HG02943 (cell line): ENCODE measurements at regions not wholly inside any gene's neighbourhood (a gene's known extent, or its start where the extent isn't known, plus 50 kb on each side); places are given as distances from the start of the nearest gene placed in this dataset.
"Not testable (repeated sequence)": the region's sequence is repeated elsewhere in the genome, so short reads cannot be mapped to it uniquely, and the experiment has no call there.

Experiments
- ATAC-seq: cut with Tn5 transposase; IDR thresholded peaks from one replicate; pipeline ENCODE4 v1.9.1; 2021; ENCODE audit warnings: mild to moderate bottlenecking, low read depth, moderate library complexity; ENCODE audit not compliant: unreplicated experiment

DNA sequence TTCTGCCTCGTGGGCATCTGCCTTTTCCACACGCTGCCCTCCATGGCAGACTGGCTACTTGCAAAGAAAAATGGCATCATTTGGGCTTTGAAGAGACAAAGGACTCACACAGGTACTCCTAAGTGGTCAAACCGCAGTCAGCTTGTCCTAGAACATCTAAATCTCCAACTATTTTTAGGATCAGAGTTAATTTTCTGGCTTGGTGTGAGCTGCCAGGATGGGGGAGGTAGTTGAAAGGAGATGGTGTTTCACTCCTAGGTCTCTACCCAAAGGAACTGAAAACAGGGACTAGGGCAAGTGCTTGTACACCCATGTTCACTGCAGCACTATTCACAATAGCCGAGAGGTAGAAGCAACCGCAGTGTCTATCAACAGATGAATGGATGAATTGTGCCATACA is 107.9 kb upstream of the ATL2 start:
- ATAC-seq: no peak

DNA sequence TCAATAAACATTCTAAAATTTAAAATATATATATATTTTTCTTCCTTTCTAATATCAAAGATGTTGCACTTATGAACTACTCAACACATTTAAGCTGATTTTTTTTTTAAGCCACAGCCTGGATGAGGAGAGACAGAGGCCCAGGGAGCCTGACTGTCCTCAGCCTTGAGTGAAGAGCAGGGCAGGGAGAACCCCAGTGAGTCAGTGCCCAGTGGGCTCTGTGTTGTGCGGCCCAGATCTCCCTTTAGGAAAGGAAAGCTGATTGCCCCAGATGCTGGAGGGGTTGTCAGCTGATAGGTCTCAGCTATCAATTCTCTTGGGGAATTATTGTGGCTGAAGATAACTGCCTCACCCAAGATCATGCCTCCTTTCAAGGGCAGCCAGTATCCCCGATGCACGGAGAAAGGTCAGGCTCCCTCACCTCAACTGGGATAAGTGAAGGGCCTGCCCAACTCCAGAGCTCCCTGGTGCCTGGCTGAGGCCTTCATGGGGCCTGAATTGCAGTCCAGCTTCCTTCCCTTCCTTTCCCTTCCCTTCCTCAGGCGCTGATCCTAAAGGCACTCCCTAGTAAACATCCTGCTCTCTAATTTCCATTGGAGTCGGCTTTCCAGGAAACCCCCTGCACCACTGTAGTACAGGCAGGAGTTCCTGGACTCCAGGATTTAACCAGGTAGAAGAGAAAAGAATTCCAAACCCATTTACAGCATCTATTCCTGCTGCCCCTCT is 106.9 kb upstream of the ATL2 start:
- no peak for ATAC-seq

DNA sequence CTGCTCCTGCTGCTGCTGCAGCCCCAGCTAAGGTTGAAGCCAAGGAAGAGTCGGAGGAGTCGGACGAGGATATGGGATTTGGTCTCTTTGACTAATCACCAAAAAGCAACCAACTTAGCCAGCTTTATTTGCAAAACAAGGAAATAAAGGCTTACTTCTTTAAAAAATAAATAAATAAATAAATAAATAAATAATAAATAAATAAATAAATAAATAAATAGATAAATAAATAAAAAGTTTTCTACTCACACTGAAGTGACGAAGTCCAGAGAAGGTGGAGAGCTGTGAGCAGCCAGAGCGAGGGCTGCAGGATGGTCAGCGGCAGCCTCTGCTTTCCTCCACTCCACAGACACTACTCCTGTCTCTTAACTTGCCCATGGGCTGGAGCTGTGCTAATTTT is 105.6 kb upstream of the ATL2 start:
- not testable (repeated sequence) for ATAC-seq

DNA sequence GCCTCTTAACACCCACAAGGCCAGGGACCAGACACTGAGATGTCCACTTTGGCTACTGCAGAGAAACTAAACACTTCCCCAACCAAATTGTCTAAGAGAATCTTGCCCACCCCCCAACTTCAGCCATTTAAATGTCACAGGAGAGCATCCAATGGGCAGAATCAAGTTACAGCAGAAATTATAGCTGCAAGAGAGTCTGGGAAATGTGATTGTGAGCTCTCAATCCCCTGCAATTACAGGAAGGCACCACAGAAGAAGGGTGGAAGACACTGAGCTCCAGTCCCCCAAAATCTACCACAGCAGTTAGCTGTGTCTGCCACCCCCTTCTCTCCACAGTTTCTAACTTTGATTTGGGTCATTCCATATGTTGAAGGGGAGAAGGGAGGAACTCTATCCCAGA is 103.5 kb upstream of the ATL2 start:
- ATAC-seq: no peak

DNA sequence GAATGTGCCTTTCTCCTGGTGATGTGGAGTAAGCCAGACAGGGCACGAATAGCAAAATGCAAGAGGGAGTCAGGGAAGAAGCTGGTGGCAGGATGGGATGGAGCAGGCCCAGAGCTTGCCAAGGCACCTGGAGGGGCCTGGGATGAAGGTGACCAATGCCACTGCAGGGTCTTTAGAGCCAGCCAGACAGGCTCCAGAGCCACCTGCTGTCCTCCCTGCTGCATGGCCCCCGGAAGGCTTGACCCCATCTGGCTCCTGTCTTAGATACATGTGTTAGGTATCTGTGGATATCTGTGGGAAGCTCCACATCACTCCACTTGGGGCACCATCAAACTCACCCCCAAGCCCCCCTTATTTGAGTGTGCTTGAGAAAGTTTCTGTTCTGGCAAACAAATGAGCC is 99.9 kb upstream of the ATL2 start:
- ATAC-seq: no peak

DNA sequence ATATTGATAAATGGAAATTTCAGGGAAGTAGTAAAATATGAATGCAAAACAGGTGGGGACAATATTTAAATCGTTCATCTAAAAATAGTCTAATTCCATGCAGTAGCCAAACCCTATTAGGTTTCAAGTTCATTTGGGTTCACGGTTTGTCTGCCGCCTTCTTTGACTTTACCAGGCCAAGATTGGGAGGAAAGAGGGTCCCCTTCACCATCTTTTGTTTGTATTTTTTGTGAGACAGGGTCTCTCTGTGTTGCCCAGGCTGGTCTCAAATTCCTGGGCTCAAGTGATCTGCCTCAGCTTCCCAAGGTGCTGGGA is 98.5 kb upstream of the ATL2 start:
- no peak for ATAC-seq

DNA sequence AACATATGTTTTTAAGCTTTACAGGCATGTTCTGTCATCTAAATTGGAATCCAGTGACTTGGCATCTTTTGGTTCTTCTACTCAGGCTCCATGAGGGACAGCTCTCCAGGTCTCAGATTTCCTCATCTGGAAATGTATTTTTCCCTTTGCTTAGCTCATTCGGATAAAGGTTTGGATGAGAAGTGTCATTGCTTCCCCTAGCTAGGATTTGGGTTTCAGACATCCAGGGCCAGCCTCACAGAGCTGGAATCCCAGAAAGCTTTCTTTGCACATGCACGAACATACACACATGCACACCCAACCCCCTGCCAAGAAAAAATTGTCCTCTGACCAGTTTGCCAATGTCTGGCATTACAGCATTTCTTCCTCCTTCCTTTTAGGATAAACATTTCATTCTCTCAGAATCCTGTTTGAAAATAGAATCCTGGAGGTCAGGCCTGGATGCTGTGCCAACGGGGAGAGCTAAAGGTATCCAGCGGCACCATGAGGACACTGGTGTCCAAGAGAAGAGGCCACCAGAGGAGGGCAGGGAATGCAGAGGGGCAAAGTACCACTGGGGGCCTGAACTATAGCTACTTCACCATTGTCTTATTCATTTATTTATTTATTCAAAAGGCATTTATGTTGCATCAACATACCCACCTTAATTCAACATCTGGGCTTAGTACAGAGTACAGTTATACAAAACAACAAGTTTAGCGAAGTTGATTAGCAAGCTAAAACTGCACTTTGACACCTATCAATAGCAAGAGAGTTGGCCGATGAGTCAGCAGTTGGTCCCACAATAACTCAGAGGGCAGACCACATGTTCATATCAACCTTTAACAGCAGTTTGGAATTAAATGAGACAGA is 97.9 kb upstream of the ATL2 start:
- no peak for ATAC-seq

DNA sequence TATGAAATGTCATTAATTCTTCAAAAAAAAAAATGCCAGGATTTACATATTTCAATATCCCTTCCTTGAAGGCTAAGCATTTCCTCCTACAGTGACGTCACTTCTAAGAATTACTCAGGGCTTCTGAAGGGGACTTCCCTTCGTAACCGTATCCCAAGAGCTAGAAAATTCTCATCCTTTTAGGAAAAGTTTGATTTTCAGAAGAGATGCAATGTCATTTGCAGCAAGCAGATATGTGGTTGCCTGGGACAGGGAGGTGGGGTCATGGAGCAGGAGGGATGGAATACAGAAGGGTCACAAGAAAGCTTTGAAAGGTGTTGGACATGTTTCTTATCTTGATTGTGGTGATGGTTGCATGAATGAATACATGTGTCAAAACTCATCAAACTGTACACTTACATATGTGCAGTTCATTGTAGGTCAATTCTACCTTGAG is 97.0 kb upstream of the ATL2 start:
- ATAC-seq: no peak

DNA sequence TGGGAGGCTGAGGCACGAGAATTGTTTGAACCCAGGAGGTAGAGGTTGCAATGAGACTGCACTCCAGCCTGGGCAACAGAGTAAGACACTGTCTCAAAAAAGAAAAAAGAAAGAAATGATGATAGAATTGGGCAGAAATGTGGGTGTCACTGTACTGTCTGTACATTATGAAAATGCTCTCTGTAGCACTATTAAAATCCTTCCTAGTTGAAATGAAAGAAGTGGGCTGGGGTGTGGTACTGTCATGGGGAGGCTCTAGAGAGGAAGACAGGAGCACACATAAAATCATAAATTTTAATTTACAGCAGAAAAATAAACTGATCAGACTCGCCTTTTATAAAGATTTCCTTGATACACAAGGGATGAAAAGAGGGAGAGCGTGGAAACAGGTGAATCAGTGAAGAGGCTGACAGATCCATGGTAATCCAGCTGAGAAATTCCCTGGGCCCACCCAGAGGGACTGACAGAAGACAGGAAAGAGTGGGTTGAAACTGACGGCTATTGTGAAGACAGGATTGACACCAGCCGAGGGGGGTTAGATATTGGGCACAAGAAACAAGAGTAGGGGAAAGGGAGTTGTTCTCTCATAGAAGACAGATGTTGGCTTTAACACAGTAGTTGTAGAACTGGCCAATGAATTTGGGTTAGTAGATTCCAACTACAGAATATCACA is 96.4 kb upstream of the ATL2 start:
- no peak for ATAC-seq

DNA sequence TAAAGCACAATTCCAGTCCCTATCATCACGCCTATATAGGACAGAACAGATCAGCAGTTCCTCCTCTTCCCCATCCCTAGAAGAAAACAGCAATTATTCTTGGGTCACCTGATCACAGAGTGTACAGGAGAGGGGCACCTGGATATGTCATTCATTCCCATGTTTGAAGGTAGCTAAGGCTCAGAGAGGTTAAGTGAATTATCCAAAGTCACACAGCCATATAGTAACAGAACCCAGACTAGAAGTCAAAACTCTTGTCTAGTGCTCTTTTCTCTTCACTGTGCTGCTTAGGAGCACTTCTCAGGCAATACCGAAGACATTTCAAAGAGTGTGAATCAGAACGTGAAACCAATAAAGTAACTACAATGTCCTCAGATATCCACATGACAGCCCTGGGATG is 93.0 kb upstream of the ATL2 start:
- no peak for ATAC-seq

DNA sequence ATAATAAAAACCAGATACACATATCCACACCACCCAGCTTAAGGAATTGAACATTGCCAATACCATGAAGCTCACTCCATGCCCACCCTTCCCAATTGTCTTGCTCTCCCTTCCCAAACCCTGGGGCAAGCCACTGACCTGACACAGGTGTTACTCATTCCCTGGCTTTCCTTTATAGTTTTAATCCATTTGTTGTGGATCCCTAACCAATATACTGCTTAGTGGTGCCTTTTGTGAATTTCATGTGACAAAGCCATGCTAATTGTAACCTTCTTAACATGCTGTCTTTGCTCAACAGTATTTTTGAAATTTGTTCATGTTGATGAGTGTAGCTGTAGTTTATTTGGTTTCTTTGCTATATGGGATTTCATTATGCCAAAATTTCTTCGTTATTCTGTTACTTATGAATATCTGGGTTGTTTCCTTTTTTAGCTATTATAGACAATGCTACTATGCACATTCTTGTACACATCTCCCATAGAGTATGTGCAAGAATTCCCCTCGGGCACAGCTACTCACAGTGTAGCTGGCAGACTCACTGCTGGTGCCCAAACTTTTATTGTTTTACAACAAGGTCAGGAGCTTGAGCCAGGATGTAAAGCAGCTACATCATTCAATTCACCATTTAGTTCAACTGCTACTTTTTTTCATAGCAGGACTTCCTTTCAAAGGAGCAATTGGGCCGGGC is 90.8 kb upstream of the ATL2 start:
- no peak for ATAC-seq

DNA sequence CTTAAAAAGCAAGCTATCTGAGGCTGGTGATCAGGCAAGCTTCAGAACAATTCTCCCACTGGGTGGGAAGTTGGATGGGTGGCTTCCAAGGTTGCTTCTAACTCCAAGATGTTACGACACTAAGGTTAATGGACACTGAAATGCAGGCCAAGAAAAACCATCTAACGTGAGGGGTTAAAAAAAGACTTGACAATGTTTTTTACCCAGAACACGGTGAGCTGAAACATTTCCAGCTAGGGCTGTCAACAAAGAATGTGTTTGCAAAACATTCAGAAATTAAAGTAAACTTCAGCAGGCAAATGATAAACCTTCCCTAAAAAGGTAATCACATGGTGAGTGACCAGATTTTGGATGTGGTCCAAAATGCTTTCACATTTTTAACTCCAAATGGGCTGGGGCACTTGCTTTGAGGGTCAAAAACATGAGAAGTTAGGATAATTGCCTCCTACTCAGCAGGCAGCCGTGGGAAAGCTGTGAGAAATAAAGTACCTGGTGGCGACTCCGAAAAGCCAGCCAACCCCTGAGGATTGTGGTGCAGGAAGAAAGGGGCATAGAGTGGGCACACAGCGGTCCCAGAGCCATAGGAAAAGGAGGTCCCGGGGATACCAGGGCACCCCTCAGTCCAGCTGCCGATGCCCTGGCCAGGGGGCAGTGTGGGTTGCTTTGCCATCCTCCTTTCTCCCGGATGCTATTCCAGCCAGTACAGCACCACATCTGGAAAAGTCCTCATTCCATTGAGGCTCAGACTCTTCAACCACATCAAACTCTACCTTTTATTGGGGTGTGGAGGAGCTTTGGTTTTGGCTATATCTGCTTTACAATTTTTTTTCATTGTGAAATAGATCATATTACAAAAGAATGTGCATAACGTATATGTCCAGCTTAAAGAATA is 90.0 kb upstream of the ATL2 start:
- ATAC-seq: no peak

DNA sequence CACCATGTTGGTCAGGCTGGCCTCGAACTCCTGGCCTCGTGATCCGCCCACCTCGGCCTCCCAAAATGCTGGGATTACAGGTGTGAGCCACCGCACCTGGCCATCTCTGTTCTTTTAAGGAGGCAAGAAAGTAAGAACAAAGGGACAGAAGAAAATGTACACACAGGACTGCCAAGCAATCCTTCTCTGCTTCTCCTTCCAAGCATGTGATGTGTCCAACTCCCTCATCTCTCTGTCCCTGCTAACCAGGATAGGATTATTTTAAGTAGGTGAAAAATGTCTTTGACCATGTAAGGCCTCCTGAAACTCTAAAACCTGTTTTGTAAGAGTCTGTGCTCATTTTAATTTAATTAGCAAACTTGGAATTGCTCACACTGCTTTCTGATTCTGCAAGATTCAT is 89.3 kb upstream of the ATL2 start:
- no peak for ATAC-seq

DNA sequence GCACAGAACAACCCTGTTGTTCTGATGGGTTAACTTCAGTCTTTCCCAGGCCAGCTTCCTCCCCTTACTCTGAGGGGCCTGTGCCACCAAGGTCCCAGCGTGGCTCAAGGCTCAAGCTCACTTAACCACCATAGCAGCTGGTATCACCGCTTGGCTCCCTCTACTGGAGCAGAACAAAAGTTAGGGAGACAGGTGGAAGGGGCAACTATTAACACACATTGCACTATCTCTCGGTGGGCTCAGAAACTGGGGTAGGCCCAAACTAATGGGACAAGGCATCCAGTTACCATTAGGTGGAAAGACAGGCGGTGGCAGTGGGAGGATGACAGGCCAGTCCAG is 88.7 kb upstream of the ATL2 start:
- ATAC-seq: no peak

DNA sequence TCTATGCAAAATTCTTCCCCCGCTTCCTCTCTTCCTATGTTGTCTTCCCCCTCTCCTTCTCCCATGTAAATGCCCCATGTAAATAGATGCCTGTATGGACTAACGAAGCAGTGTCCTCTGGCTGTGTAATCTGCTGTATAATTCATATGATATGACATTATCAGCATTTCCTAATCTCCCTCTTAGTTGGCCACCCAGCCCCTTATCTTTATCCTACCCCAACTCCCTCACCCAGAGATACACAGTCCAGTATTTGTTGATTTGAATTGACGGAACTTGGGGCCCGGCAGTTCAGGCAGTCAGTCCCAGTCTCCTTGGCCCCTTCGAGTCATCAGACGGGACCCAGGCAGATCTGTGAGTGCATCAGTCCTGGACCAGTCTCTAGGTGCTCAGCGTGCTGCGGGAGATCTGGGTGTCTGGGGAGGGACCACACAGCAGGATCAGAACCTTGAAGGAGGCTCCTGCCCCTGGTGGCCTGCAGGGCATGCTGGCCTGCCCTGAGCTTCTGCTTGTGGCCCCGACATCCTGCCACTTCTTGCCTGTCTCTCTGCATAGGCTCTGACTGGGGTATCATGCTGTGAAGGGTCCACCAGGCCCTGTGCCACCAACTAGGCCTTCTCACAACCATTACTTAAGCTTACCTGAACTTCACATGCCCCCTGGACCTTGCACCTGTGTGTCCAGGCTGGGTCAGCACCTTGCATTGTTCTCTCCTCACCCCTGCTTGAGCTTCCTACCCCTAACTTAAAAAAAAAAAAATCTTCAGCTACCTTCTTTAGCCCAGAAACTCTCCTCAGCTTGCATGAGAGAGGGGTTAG is 88.1 kb upstream of the ATL2 start:
- ATAC-seq: no peak

DNA sequence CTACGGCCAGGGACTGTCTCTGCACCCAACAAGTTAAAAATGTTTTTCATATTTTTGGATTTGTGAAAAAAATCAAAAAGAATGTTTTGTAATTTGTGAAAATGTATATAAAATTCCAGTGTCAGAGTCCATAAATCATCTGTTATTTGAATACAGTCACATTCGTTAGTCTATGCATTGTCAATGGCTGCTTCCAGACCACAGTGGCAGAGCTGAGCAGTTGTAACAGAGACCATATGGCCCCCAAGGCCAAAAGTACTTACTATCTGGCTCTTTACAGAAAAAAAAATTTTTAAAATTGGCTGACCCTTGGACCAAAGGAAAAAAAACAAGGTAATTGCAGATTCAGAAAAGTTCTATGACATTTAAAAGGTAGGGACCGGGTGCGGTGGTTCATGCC is 86.7 kb upstream of the ATL2 start:
- no peak for ATAC-seq

DNA sequence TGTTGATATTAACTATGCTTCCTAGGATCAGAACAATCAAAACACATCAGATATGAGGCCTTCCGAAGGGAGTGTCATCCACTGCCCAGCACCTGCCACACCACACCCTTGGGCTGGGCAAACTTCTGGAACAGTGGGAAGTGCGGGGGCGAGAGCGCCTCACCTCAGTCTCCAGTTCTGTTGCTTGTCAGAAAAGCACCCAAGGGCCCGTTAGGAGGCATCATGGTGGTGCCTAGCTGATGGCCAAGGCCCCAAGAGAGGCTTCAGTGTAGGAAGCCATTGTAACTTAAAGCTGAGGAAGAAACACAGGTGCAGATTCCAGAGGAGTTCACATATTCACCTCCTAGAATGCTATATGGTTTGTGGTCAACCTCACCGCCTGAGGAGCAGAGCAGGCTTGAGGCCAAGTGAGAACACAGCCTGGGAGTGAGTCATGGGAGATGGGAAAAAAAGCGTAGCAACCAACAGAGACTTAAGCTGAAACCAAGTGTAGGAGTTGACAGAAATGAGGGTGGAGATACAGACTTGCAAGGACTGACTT is 85.1 kb upstream of the ATL2 start:
- no peak for ATAC-seq

DNA sequence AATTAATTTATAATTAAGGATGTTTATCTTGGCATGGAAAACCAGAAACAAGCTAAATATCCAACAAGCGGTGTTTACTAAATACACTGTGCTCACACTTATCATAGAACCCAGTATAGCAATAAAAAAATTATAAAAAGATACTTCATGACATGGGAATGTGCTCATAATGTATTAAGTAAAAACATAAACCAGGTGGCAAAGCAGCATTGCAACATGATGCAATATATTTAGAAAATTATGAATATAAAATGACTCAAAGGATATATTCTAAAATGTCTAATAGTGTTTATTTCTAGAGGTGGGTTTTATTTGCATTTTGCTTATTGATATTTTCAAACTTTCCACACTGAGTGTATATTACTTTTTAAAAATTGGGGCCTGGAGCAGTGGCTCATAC is 84.4 kb upstream of the ATL2 start:
- ATAC-seq: no peak

DNA sequence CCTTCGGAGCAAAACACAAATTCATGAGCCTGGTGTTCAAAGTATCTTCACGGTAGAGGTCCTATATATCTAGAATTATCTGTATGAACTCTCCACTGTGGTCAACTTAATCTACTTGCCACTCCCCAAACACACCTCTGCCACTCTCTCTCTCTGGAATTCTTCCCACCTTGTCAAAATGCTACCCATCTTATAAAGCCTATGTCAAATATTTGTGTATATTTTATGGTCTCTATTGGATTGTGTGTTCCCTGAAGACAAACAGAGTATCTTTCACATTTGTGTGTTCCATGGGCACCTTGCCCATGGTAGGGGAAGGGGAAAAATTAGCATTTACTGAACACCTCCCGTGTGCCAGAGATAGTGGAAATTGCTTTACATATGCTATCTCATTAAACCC is 83.2 kb upstream of the ATL2 start:
- ATAC-seq: no peak
